ENCODE measurements at regions not wholly inside any gene's neighbourhood (a gene's known extent, or its start where the extent isn't known, plus 50 kb on each side); places are given as distances from the start of the nearest gene placed in this dataset.

- Histone ChIP-seq H3K27ac (no peak overlapping the region), H3K4me1 (no peaks in the 10 kb centered on the region), H3K4me3 (no peak overlapping the region), H3K27me3 (no peaks in the 10 kb centered on the region), H3K36me3 (no peaks in the 10 kb centered on the region), H3K9me3 (no peaks in the 10 kb centered on the region)
- DNase-seq: no peak
- TF ChIP-seq, protein P1, sequence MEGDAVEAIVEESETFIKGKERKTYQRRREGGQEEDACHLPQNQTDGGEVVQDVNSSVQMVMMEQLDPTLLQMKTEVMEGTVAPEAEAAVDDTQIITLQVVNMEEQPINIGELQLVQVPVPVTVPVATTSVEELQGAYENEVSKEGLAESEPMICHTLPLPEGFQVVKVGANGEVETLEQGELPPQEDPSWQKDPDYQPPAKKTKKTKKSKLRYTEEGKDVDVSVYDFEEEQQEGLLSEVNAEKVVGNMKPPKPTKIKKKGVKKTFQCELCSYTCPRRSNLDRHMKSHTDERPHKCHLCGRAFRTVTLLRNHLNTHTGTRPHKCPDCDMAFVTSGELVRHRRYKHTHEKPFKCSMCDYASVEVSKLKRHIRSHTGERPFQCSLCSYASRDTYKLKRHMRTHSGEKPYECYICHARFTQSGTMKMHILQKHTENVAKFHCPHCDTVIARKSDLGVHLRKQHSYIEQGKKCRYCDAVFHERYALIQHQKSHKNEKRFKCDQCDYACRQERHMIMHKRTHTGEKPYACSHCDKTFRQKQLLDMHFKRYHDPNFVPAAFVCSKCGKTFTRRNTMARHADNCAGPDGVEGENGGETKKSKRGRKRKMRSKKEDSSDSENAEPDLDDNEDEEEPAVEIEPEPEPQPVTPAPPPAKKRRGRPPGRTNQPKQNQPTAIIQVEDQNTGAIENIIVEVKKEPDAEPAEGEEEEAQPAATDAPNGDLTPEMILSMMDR (IDR thresholded peaks at IDR 0.05): no peak
- no peak for TF ChIP-seq POLR2A (IDR thresholded peaks at IDR 0.05)
Measured at GRCh38 chr1:216945538-216946080, 222.4 kb upstream of the ESRRG start.

GRCh38 chr1:216944864-216945510 is 221.8 kb upstream of the ESRRG start:
- Histone ChIP-seq H3K4me1 (no peaks in the 10 kb centered on the region), H3K27ac (no peak overlapping the region), H3K9me3 (no peaks in the 10 kb centered on the region), H3K27me3 (no peaks in the 10 kb centered on the region), H3K4me3 (no peak overlapping the region), H3K36me3 (no peaks in the 10 kb centered on the region)
- no peak for DNase-seq
- TF ChIP-seq, protein P1 (IDR thresholded peaks at IDR 0.05): no peak
- no peak for TF ChIP-seq POLR2A (IDR thresholded peaks at IDR 0.05)

- H3K4me3 ChIP-seq: no peak overlapping the region
- DNase-seq: no peak
- TF ChIP-seq, protein P1 (IDR thresholded peaks at IDR 0.05): no peak
- TF ChIP-seq POLR2A (IDR thresholded peaks at IDR 0.05): no peak
Measured at GRCh38 chr1:216937491-216937890, 214.3 kb upstream of the ESRRG start.

DNA sequence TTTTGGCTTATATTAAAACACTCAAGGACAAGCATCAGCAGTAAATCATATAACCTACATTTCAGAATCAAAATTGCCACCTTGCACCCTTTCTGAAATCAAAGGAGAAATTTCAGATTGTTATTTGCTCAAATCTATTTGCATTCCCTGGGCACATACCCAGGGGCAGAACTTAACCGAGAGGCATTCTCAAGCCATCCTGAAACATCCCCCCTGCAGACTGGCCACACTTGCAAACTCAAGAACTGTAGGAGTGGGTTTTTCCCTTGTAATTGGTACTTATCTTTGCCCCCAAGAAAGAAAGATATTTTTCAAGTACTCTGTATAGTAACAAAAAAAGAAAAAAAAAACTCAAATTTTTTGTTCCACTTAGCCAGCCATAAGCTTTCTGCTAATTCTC is 213.6 kb upstream of the ESRRG start:
- TF ChIP-seq, protein P1 (IDR thresholded peaks at IDR 0.05): no peak
- no peak for TF ChIP-seq POLR2A (IDR thresholded peaks at IDR 0.05)
- DNase-seq: no peak

More at GRCh38 chr1:216937491-216937890, 214.3 kb upstream of the ESRRG start:
- Histone ChIP-seq H3K27ac (no peak overlapping the region), H3K27me3 (no peaks in the 10 kb centered on the region), H3K4me1 (no peaks in the 10 kb centered on the region), H3K36me3 (no peaks in the 10 kb centered on the region), H3K9me3 (no peaks in the 10 kb centered on the region)

DNA sequence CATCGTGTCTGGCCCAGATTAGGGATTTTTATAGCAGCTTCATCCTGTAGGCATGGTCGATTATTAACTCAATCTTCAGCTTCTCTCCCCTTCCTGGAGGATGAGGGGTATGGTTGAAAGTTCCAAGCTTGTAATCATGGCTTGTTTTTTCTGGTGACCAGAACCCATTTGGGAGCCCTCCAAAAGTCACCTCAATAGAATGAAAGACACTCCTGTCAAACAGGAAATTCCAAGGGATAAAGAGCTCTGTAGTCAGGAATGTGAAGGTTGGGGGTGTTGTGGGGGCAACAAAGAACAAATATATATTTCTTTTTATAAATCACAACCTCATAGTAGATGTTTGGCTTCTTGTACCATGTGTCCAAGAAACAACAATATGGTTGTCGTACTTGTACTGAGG is 212.7 kb upstream of the ESRRG start:
- no peaks in the 10 kb centered on the region for H3K4me1 ChIP-seq
- no peaks in the 10 kb centered on the region for H3K27me3 ChIP-seq
- no peaks in the 10 kb centered on the region for H3K36me3 ChIP-seq
- no peak for DNase-seq
- TF ChIP-seq POLR2A (IDR thresholded peaks at IDR 0.05): no peak
- TF ChIP-seq, protein P1 (IDR thresholded peaks at IDR 0.05): no peak
- H3K27ac ChIP-seq: no peak overlapping the region
- no peaks in the 10 kb centered on the region for H3K9me3 ChIP-seq
- H3K4me3 ChIP-seq: no peak overlapping the region

More for the DNA sequence above, 213.6 kb upstream of the ESRRG start:
- no peaks in the 10 kb centered on the region for H3K4me1 ChIP-seq
- no peaks in the 10 kb centered on the region for H3K36me3 ChIP-seq
- no peaks in the 10 kb centered on the region for H3K9me3 ChIP-seq
- H3K27ac ChIP-seq: no peak overlapping the region
- H3K27me3 ChIP-seq: no peaks in the 10 kb centered on the region
- no peak overlapping the region for H3K4me3 ChIP-seq
